ENCODE measurements at regions not wholly inside any gene's neighbourhood (a gene's known extent, or its start where the extent isn't known, plus 50 kb on each side); places are given as distances from the start of the nearest gene placed in this dataset.

GRCh38 chr6:40160826-40161225, 226.6 kb upstream of the MOCS1 start:
- no peaks in the 10 kb centered on the region for H4K20me1 ChIP-seq (ENCODE audit: control insufficient read depth, extremely low read depth, insufficient read depth, low read length)
- H2AFZ ChIP-seq (ENCODE audit: control insufficient read depth, low read length): no peak overlapping the region
- H3K79me2 ChIP-seq (ENCODE audit: control insufficient read depth, insufficient read depth, low read length): no peaks in the 10 kb centered on the region
- no peaks in the 10 kb centered on the region for H3K9me1 ChIP-seq (ENCODE audit: control insufficient read depth, extremely low read depth, insufficient read depth, low read length)
- no peaks in the 10 kb centered on the region for H3K9me3 ChIP-seq (ENCODE audit: control insufficient read depth, low read depth, low read length)
- H3K27ac ChIP-seq (ENCODE audit: control insufficient read depth, insufficient read depth, low read length): no peak overlapping the region
- TF ChIP-seq CTCF (optimal IDR thresholded peaks at IDR 0.05 in 1 of 3, IDR thresholded peaks at IDR 0.05 in 1 of 3, conservative IDR thresholded peaks at IDR 0.05 in 1 of 3; ENCODE audit: extremely low read depth in 1 of 3, insufficient read depth in 2 of 3, low read length in 3 of 3): no peak
- TF ChIP-seq EZH2 (IDR thresholded peaks at IDR 0.05; ENCODE audit: low read length): no peak
- H3K36me3 ChIP-seq (ENCODE audit: control insufficient read depth in 2 of 2, extremely low read depth in 1 of 2, insufficient read depth in 2 of 2, low read length in 2 of 2): no peaks in the 10 kb centered on the region
- no peak for DNase-seq (ENCODE audit: low read depth, low spot score)
- no peak for FAIRE-seq
- H3K27me3 ChIP-seq (ENCODE audit: control insufficient read depth, extremely low read depth, insufficient read depth, low read length): no peaks in the 10 kb centered on the region
- H3K4me1 ChIP-seq (ENCODE audit: control insufficient read depth, extremely low read depth, insufficient read depth, low read length): no peaks in the 10 kb centered on the region
- H3K4me2 ChIP-seq (ENCODE audit: control insufficient read depth, extremely low read depth, insufficient read depth, low read depth, low read length): no peak overlapping the region
- no peak overlapping the region for H3K9ac ChIP-seq (ENCODE audit: control insufficient read depth, extremely low read depth, insufficient read depth, low read length)
- H3K4me3 ChIP-seq (ENCODE audit: control insufficient read depth in 2 of 3, extremely low read depth in 1 of 3, insufficient read depth in 2 of 3, low read depth in 1 of 3, low read length in 3 of 3): no peak overlapping the region
- dilution Hi-C loops (cut with MboI; ENCODE audit: extremely low pct_ligation_motif_present, low sequenced_read_pairs): no loop called here

- Histone ChIP-seq H3K79me2 (ENCODE audit: control insufficient read depth, insufficient read depth, low read length) (no peaks in the 10 kb centered on the region), H3K27ac (ENCODE audit: control insufficient read depth, insufficient read depth, low read length) (no peak overlapping the region), H2AFZ (ENCODE audit: control insufficient read depth, low read length) (no peak overlapping the region), H3K27me3 (ENCODE audit: control insufficient read depth, extremely low read depth, insufficient read depth, low read length) (no peaks in the 10 kb centered on the region), H4K20me1 (ENCODE audit: control insufficient read depth, extremely low read depth, insufficient read depth, low read length) (no peaks in the 10 kb centered on the region), H3K9me3 (ENCODE audit: control insufficient read depth, low read depth, low read length) (no peaks in the 10 kb centered on the region), H3K4me2 (ENCODE audit: control insufficient read depth, extremely low read depth, insufficient read depth, low read depth, low read length) (no peak overlapping the region), H3K4me1 (ENCODE audit: control insufficient read depth, extremely low read depth, insufficient read depth, low read length) (no peaks in the 10 kb centered on the region), H3K9ac (ENCODE audit: control insufficient read depth, extremely low read depth, insufficient read depth, low read length) (no peak overlapping the region), H3K36me3 (ENCODE audit: control insufficient read depth in 2 of 2, extremely low read depth in 1 of 2, insufficient read depth in 2 of 2, low read length in 2 of 2) (no peaks in the 10 kb centered on the region), H3K4me3 (ENCODE audit: control insufficient read depth in 2 of 3, extremely low read depth in 1 of 3, insufficient read depth in 2 of 3, low read depth in 1 of 3, low read length in 3 of 3) (no peak overlapping the region), H3K9me1 (ENCODE audit: control insufficient read depth, extremely low read depth, insufficient read depth, low read length) (no peaks in the 10 kb centered on the region)
- no peak for TF ChIP-seq EZH2 (IDR thresholded peaks at IDR 0.05; ENCODE audit: low read length)
- no peak for TF ChIP-seq CTCF (optimal IDR thresholded peaks at IDR 0.05 in 1 of 3, IDR thresholded peaks at IDR 0.05 in 1 of 3, conservative IDR thresholded peaks at IDR 0.05 in 1 of 3; ENCODE audit: extremely low read depth in 1 of 3, insufficient read depth in 2 of 3, low read length in 3 of 3)
- dilution Hi-C loops (cut with MboI; ENCODE audit: extremely low pct_ligation_motif_present, low sequenced_read_pairs): no loop called here
- FAIRE-seq: no peak
- DNase-seq (ENCODE audit: low read depth, low spot score): no peak
Measured at GRCh38 chr6:40159865-40160264, 225.6 kb upstream of the MOCS1 start.

All from keratinocyte (primary cell).